DLD1 (cell line): ENCODE measurements at regions not wholly inside any gene's neighbourhood (a gene's known extent, or its start where the extent isn't known, plus 50 kb on each side); places are given as distances from the start of the nearest gene placed in this dataset.

Experiments
- in situ Hi-C: cut with HindIII; loops from 2 replicates; pipeline ENCODE4 v1.10.0; 2017; ENCODE audit warnings: low sequenced_read_pairs

DNA sequence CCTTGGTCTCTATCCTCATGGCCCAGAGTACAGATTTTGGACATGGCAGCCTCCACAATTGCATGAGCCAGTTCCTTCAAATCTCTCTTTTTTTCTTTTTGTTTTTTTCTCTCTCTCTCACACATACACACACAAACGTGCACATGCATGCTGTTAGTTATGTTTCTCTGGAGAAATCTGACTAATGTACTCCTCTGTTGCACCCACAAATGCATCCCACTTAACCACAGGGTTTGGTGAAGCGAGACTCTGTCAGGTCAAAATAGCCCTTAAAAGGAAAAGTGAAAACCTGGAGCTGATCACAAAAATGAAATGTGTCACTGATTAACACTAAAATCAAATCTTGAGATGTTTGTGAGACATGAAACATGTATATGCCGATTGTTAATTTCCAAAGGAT, 374.6 kb upstream of the ARGLU1 start:
- in situ Hi-C loops = no loop called here

DNA sequence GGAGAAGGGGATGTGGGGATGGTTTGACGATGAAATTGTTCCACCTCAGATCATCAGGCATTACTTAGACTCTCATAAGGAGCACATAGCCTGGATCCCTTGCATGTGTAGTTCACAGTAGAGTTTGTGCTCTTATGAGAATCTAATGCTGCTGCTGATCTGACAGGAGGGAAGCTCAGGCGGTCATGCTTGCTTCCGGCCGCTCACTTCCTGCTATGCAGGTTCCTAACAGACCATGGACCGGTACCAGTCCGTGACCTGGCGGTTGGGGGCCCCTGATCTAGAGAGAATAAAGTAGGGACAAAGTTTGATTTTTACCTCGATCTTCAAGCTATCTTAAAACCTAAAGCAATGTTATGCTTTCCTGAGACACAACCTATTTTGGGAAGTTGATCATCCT, 373.8 kb upstream of the ARGLU1 start:
- in situ Hi-C loops = no loop called here

DNA sequence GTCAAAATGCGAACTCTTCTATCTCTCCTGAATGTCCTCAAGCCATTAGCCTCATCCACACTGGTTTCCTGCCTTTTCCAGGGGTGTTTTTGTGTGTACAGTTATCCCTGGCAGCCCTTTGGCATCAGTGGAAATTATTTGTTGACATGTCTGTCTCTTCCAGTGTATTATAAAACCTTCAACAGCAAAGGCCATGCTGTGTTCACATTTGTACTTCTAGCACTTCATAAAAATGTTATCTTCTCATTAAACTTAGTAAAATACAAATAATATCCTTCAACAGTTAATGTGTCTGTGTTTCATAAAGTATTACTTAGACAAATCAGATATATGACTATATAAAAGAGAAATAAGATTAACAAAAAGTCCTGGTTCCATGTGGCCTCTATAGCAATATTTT, 359.5 kb upstream of the ARGLU1 start:
- in situ Hi-C loops = no loop called here

DNA sequence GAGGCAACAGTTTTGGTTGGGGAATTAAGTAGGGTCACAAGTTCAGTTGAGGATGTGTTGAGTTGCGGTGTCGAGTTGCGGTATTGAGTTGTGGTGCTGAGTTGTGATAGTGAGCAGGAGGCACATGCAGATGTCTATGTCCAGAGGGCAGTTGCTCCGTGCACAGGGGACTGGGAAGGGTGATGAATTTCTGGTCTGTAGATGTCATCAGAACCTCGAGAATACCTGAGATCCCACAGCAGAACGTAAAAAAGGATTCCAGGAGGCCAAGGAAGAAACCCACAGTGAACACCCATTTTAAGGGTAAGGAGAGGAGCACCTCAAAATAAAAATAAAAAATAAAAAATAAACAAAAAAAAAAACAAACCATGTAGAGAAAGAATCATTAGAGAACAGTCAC, 354.4 kb upstream of the ARGLU1 start:
- in situ Hi-C loops = no loop called here

DNA sequence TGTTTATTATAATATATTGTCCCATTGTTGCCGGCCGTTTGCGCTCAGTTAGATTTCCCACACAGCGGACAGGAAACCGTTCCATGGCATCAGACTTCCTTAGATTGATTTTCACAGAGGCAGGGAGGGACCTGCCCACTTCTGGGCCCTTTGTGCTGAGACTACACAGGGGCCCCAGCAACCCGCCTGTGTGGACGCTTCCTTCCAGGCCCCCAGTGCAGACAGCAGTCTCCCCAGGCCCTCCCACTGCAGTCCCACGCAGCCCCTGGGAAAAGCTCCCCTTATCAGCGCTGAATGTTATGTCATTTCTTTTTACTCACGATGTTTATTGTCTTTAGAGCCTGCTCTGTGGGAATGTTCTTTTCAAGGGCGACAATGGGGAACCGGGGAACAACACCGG, 351.7 kb upstream of the ARGLU1 start:
- in situ Hi-C loops = no loop called here

DNA sequence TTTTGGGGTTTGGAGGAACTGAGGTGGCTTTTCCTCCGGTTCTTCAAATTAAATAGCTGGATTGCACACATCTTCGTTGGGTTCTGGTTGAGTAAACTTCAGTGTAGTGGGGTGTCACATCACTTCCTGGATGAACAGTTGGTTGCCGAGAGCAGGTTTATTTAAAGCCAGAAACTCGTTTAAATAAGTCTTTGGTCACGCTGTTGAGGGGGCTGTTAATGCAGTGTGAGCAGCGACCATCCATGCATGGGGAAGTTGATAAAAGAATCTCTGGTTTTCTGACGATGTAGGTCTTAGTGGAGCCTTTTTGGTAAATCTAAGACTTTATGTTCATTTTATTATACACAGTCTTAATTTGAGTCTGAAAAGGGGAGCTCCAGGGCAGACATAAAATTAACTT, 351.2 kb upstream of the ARGLU1 start:
- in situ Hi-C loops = no loop called here

DNA sequence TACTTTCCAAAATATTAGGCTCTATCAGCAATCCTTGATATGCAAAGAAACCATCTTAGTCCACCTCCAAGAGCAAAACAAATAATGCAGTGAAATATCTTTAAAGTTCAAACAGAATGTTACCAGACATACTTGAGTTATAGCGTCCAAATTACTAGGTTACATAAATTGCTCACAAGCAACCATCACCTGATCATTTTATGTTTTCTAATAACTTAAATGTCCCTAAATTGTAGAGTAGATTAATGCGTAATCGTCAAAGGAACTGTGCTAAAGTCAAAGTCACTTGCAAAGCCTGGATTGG, 350.6 kb upstream of the ARGLU1 start:
- in situ Hi-C loops = no loop called here

DNA sequence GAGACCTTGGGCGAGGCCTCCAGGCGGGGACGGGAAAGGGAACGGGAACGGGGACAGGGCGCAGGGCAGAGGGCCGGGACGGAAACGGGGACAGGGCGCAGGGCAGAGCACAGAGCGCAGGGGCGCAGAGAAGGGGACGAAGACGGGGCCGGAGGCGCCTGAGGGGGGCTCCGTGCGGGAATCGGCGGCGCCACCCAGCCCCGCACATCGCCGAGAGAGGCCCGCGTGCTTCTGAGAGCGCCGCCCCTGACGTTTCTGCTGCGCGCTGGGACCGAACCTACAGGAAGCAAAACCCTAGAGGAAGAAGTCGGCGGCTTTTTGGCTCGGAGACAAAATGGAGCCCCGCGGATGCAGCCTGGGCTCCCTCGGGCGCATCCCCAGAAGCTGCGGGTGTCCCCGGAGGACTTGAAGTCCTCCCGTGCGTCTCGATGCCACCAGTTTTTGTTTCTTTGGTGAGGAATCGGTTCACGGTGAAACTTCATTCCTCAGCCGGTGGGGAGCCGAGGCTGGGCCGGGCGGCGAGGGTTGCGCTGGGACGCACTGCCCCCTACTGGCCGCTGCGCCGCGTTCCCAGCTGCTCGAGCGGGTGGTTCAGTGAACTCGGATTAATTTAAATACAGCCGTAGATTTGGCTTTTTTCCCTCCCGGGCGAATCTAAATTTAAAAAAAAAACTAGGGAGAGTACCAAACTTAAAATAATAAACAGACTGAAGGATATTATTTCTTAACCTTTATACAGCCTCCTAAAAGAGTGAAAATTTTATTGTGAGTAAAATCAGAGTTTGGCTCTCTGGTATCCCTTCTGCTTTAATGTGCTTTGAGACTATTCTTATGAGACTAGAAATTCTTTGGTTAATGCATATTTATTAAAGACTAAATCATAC, 350.0 kb upstream of the ARGLU1 start:
- in situ Hi-C loops = no loop called here

DNA sequence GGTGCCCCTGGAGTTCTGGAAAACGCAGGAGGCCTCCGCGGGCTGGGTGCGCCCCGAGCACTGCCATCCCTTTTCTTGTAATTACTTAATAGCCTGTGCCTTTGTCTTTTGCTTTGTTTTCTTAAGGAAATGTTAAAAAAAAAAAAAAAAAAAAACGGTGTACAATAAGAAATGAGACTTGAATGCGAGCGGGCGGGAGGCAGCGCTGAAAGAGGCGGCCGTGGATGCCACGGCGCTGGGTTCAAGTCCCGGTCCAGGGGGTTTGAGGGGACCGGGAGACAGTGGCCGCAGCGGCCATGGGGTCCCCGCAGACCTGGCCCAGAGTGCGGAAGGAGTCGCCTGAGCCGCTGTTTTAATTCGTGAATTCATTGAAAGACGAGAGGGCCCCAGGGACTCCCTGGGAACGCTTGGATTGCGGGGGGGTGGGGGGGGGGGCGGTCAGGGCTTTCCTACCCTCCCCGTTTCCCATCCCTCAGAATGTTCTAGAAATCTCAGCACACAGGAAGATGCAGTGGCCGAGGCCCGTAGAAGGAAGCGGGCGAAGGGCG, 349.2 kb upstream of the ARGLU1 start:
- in situ Hi-C loops = no loop called here

DNA sequence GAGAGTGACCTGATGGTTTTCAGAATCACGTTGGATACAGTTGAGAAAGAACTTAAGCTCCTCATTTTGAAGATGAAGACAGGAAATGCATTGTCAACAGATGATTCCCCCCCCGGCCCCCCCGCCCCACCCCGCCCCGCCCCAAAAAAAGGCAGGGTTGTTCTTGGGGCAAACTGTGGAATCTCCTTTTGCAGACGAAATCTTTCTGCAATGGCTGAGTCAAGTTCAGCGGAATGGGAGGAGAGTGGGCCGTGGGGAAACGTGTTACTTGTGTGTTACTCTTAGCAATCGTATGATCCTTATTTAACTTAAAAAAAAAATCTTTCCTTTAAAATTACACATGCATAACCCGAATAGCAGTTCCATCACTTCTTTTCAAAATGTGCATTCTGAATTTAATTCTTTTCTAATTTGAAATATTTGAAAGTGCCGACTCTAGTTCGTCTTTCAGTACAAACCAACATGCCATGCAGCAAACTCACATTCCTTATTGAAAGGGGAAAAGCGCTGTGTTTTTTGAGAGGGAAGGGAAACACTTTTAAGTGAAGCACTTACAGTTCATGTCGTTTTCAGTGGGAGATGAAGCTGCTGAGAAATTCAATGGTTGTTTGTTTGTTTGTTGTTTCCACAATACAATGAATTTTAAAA, 348.5 kb upstream of the ARGLU1 start:
- in situ Hi-C loops = no loop called here

DNA sequence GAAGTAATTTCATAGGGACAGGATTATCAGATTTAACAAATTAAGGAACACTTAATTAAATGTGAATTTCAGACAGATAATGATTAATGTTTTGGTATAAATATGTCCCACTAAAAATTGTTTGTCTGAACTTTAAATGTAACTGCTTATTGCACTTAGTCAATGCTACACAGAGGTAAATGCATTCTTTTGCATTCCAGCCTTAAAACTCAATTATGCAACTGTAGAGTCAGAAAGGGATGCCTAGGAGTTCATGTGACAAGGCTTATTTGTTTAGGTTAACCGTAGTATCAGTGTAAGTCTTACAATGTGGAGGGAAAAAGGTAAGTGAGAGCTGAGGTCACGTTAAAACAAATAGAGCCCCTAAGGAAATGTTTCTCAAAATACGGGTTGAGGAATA, 347.2 kb upstream of the ARGLU1 start:
- in situ Hi-C loops = no loop called here

DNA sequence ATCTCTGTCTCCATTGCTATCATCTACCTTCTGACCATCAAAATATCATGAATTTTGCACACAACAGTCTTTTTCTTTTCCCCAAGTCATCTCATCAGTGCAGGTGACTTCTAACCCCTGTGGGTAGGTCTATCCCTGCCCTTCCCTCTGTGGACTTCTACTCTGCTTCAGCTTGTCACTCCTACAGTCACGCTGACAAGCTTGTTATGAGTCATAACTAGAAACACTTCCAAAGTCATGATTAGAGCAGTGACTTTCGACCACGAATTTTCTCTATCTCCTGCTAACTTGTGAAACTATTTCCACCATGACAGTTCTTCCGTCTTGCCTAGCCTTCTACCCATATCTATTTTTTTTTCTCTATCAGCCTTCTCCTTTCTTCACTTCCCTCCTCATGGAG, 343.7 kb upstream of the ARGLU1 start:
- in situ Hi-C loops = no loop called here

DNA sequence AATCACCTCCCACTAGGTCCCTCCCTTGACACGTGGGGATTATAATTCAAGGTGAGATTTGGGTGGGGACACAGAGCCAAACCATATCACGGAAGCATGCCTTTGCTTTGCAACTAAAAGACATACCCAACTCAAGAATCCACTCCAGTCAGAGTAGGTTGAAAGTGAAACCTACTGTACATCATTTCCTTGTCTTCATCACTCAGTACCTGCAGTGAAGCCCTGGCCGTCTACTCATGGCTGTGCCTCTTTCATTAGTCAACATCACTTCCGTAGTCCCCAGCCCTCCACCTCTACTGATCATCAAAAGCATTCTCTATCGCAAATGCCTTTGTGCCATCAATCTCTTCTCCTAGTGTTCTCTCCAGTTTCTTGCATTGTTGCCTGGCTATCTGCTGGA, 343.1 kb upstream of the ARGLU1 start:
- in situ Hi-C loops = no loop called here

DNA sequence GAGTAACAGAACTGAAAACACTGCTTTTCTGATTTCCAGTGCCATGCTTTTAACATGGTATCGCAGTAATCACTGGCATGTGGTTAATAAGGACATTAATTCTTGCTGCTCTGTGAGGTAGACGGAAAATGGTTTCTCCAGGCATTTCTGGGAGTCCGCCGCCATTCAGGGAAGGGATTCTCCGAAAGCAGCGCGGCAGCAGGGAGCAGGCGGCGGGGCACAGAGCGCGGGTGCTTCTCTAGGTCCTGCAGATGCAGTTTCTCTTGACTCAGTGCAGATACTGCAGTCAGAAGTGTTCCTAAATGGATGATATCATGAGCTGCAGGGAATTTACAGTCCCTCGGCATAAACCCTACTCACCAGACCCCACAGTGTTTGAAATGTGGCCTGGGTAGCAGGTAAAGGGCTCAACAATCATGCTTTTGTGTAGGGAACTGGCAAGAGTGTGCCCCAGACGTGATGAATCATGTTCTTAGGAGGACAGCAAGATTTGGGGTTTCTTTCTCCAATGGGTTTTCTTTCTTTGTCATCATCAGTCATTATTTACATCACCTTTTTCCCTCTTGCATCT, 338.6 kb upstream of the ARGLU1 start:
- in situ Hi-C loops = no loop called here

DNA sequence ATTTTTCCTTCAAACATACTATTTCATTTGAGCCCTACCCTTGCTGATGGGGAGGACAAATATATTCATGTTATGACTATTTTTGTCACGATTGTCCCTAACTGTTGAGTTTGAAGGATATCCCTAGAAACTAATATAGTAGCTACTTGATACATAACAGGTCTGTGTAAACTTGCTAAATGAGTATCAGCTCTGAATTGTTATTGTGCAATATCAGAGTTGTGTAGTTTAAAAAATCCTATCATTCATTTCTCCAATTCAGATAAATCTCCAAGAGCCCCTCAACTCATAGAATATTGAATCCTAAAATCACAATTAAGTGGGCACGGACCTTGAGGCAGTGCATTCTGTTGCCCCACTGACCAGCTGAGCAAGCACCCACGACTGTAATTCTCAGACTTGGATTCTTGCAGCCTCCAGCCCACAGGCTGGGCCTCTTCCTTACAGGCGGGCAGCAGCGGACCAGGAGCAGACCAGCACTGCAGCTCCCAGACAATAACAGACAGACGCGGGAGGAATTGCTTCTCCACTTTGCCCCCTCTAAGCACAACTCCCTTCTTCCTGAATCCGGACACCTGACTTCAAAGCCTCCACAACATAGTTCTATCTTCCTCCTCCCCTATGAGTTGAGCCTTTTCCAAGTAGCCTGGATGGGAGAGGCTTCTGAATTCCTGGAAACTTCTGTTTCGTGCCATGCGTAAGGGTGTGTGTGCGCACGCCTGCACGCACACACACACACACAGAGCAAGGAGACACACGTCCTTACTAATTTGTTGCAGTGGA, 337.6 kb upstream of the ARGLU1 start:
- in situ Hi-C loops = no loop called here

DNA sequence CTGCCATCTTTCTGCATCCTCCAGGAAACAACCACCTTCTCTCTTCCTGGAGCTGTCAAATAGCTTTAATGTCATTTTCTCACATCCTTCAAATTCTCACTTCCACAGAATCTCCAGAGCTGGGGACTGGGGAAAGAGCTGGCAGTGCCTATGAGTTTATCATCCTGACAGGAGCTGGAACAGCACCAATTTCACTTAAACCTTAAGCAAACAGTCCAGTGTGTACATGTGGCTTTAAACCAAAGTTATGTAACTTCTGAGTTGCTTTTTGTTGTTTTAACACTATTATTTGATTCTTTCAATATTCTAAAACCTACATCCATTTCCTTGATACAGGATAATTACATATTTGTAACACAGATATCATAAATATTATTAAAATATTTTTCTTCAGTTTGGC, 331.5 kb upstream of the ARGLU1 start:
- in situ Hi-C loops = no loop called here

DNA sequence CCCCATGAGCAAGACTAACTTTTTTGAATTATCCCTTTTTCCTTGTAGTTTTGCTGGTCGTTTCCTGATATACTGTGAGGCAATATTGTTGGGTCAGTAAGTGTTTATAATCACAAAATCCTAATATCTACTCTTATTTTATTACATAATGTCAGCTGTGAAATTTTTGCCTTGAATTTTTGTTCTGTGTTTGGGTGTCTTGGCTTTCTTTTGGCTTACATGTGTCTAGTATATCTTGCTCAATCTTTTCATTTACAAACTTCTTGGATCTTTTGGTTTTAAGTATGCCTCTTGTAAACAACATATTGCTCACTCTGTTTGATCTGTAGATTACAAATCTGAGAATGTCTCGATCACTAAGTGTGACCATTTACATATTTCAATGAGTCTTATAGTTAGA, 330.3 kb upstream of the ARGLU1 start:
- in situ Hi-C loops = no loop called here

DNA sequence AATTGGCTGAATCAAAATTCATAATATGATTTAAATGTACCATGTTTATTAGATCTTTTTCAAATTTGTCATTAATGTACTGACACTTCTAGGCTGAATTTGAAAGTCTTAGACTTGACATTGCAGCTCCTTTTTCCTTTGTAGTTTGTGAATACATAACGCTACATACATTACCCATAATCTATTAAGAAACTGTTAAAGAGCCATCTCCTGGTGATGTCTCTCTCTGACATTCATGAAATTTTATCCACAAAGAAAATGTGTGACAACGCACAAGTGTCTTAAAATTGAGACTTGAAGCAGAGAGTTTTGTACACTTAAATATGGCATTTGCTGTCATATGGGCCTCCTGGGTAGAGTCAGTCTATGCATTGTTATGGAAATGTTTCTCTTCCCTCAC, 320.2 kb upstream of the ARGLU1 start:
- in situ Hi-C loops = no loop called here

DNA sequence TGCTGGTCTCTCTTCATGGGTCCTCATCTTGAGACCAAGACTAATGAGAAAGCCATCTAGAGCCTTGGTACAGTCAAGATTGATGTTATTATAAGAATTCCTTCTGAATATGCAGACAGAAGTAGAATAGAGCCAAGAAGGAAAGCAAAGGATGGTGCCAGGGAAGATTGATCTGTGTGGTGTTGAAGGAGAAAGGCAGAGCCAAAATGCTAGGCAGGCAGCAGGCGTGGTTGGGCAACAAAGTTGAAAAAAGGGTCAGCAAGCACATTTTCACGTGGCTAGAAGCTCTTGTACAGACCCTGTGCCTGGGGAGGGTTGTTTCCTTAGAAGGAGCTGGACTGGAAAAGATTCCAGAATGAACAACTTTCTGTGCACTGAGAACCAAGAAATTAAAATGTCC, 319.7 kb upstream of the ARGLU1 start:
- in situ Hi-C loops = no loop called here

DNA sequence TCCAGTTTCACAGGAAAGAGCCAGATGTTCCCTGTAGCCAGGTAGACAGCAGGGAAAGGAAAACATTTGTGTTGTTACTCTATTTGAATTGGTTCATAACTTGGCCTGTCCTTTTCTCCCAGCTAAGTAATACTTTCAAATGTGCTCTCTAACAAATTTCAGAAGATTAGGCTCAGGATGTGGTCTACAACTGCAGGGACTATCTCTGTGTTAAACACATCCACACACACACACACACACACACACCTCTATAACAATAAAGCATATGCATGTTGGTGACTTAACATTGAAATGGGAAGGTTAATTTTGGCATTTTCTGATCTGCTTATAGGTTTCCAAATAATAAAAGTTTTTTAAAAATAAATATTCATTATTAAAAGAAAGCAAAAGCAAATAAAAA, 316.0 kb upstream of the ARGLU1 start:
- in situ Hi-C loops = no loop called here

DNA sequence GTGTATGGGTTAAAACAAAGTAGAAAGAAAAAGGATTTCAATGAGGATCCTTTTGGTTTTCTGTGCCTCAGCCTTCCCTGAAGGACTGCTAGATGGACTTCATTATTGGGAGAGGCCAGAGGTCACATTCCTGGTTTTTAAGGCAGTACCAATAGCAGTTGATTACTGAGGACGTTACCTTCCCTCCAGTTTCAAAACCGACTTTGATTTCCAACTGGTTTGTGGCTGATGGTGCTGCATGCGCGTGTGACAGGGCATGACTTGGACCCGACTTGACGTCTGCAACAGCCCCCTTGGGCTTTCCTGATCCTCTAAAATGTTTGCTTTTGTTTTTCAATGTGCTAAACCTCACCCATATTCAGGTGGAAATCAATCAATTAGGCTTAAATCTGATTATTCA, 314.3 kb upstream of the ARGLU1 start:
- in situ Hi-C loops = no loop called here
